T-helper 22 cell (primary cell): ENCODE measurements at regions not wholly inside any gene's neighbourhood (a gene's known extent, or its start where the extent isn't known, plus 50 kb on each side); places are given as distances from the start of the nearest gene placed in this dataset.

Source experiments
- DNase-seq: peaks from one replicate; pipeline ENCODE4 v3.0.0-alpha.2; 2020; ENCODE audit warnings: low read depth

GRCh38 chrX:124524852-124525251, 178.5 kb downstream of the SH2D1A start:
- DNase-seq = no peak

DNA sequence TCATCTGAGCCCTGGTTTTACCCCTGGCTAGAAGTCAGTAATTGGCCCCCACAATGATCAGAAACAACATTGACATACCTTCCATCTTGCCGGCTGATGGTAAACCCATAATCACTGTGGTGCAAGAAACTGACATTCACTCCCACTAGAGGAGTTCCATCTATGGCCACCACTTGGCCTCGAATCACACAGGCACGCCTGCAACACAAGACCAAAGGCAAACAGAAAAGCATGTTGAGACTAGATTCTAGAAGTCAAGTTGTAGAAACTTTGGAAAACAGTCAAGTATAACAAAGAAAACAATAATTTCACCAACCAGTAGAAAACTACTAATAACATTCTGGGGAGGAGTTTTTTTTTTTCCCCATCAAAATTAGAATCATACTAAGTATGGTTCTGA, 183.4 kb downstream of the SH2D1A start:
- DNase-seq = no peak

GRCh38 chrX:124530803-124531202, 184.4 kb downstream of the SH2D1A start:
- DNase-seq = no peak

- no peak for DNase-seq
Measured at GRCh38 chrX:124534536-124534935, 188.2 kb downstream of the SH2D1A start.

DNA sequence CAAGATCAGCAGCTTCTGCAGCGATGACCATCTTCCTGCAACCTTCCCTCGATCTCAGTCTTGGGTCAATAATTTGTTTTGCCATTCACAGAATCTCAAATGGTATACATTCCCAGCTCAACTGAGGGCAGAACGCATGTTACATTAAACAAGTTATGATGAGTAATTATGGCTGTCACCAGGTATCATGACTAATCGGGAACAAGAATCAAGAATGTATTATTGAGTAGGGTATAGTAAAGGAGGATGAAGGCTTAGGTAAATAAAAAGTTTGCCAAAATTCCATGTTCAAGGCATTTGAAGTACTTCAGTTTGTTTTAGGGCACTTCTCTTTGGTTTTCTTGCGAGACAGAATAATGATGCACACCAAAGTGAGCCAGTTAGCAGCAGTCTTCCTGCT, 194.1 kb downstream of the SH2D1A start:
- DNase-seq = no peak

DNA sequence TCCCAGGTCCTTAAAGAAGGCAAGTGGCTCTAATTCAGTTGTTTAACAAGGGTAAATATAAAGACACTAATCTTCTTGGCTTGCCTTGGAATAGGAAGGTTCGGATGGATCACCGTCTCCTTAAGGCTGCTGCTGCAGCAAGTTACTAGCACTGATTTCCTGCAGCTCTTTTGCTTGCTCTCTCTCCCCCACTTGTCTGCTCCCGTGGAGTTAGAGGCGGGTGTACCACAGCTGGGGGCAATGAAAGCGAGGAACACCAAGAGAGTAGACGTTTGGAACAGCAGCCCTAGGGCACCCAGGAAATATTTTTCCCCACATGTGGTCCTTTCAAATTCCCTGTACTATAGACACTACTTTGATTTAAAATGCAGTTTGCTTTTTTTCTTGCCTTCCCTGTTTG, 202.2 kb downstream of the SH2D1A start:
- DNase-seq = no peak

- no peak for DNase-seq
Measured at GRCh38 chrX:124555036-124555595, 208.8 kb downstream of the SH2D1A start.

GRCh38 chrX:124557976-124558375, 211.6 kb downstream of the SH2D1A start:
- no peak for DNase-seq

DNA sequence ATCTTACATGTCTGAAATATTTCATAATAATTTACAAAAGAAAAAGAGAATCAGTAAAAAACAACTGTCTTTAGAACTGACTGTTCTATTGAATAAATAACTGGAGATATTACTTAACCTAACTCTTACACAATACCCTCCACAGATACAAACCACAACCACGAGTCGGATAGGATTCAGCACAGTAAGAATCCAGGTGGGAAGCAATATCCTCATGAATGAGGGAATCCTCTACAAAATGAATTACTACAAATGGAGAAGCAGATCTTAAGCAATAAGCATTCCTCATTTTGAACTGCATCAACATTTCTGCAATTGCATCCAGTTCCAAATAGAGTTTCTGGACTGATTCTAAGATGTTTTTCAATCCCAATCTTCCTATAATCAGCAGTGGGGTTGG, 227.1 kb downstream of the SH2D1A start:
- DNase-seq = no peak

DNA sequence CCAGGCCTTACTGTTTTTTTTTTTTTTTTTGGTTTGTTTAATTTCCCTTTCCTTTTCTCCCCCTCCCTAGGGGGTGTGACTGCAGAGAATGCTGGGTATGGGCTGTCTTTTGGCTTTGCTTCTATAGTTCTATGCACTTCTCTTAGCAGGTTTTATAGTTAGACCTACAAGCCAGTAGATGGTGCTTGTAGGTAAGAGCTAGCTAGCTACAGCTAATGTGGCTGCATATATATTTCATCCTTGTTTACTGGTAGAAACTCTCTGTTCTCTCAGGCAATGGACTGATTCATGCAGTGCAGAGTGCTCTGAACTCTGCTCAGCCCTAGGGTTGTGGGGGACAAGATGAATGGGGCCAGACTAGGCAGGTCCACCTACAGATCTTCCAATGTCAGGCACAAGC, 246.4 kb downstream of the SH2D1A start:
- no peak for DNase-seq

- DNase-seq = no peak
Measured at GRCh38 chrX:124594017-124594651, 247.8 kb downstream of the SH2D1A start.

GRCh38 chrX:124605511-124605910, 259.1 kb downstream of the SH2D1A start:
- no peak for DNase-seq

- DNase-seq = no peak
Measured at GRCh38 chrX:124606724-124607123, 260.4 kb downstream of the SH2D1A start.

GRCh38 chrX:124619710-124620109, 273.3 kb downstream of the SH2D1A start:
- DNase-seq = no peak

- no peak for DNase-seq
Measured at GRCh38 chrX:124634363-124634762, 288.0 kb downstream of the SH2D1A start.

DNA sequence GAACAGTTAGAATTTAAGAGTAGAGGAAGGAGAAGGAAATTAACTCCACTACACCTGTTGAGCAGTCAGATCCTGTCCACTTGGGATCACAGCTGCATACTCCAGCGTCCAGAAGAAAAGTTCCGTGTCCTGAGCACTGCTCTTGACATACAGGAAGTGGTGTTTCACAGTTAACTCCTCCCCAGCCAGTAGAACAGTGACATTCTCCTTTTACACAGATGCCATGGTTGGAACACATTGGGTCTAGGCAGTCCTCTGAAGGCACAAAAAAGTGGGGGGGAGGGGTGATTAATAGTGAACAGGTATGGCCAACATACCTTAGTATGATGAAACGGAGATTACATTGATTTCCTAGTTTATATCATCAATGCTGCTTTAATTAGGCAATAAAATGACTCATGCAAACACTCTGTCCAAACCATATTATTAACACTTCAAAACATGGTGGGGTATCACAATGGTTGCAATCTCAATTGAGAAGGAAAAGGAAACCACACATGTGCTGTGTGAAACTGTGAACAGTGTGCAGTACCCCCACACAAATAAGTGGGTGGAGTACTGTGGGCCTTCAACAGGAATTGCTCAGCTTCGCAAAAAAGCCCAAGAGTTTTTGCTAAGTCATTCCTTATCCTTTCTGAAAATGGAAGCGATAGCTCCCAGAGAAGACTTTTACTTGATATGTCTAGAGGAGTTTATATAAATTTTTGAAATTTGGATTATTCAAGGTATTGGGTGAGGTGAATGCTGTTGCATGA, 295.6 kb downstream of the SH2D1A start:
- DNase-seq = no peak

GRCh38 chrX:124646403-124646802, 300.0 kb downstream of the SH2D1A start:
- no peak for DNase-seq

- DNase-seq = no peak
Measured at GRCh38 chrX:124651031-124651430, 304.7 kb downstream of the SH2D1A start.

GRCh38 chrX:124665621-124666400, 319.4 kb downstream of the SH2D1A start:
- no peak for DNase-seq

GRCh38 chrX:124679199-124679598, 332.8 kb downstream of the SH2D1A start:
- DNase-seq = no peak

GRCh38 chrX:124680287-124680686, 333.9 kb downstream of the SH2D1A start:
- DNase-seq = no peak

- DNase-seq = no peak
Measured at GRCh38 chrX:124690495-124690894, 344.1 kb downstream of the SH2D1A start.

GRCh38 chrX:124699876-124700275, 353.5 kb downstream of the SH2D1A start:
- DNase-seq = no peak
